ENCODE measurements at regions not wholly inside any gene's neighbourhood (a gene's known extent, or its start where the extent isn't known, plus 50 kb on each side); places are given as distances from the start of the nearest gene placed in this dataset.

- no peak overlapping the region for H3K27ac ChIP-seq
- no peak overlapping the region for H3K4me3 ChIP-seq (ENCODE audit: low read depth, low read length)
- TF ChIP-seq CTCF (IDR thresholded peaks at IDR 0.05), result no peak
- no peaks in the 10 kb centered on the region for H3K36me3 ChIP-seq (ENCODE audit: control insufficient read depth, insufficient read depth, low read length)
- no peak overlapping the region for H3K9ac ChIP-seq
- no peaks in the 10 kb centered on the region for H3K4me1 ChIP-seq
- no peak overlapping the region for H2AFZ ChIP-seq
- no peaks in the 10 kb centered on the region for H3K79me2 ChIP-seq
- no peak overlapping the region for H3K4me2 ChIP-seq (ENCODE audit: low read length)
- H3K27me3 ChIP-seq (ENCODE audit: control insufficient read depth, insufficient read depth, low read length), result no peaks in the 10 kb centered on the region
- no peaks in the 10 kb centered on the region for H3K9me3 ChIP-seq (ENCODE audit: control insufficient read depth, low read length)
Measured at GRCh38 chr2:53473775-53474311, 293.8 kb upstream of the CHAC2 start.

GRCh38 chr2:53473236-53473635, 294.4 kb upstream of the CHAC2 start:
- H3K9me3 ChIP-seq (ENCODE audit: control insufficient read depth, low read length), result no peaks in the 10 kb centered on the region
- no peak for TF ChIP-seq CTCF (IDR thresholded peaks at IDR 0.05)

DNA sequence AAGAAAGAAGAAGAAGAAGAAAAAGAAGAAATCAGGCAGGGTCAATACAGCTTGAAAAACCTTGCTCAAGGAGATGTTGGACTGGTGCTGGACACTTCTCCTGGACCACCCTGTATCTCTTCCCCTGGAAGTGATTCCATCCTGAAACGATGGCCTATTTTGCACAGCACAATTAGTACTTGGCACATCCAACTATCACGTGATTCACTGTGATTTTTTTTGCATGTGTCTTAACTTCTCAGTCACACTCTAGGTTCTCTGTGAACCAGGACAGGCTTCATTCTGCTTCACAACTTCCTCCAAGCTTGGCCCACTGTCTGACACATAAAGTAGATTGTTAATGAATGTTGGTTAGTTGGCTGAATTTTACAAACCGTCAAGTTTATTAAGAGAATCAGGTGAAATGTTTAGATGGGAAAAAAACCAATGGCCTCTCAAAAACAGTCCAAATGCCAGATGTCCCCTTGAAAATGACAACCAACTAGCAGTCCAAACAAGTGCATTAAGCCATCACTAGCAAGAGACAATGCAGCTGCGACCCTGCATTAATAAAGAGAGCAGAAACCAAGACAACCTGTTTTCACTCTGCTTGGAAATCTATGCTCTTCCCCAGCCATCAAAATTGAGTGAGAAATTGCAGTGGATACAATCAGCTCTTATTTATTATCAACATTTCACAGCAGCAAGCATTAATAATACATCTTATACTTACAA, 300.0 kb upstream of the CHAC2 start:
- no peaks in the 10 kb centered on the region for H3K79me2 ChIP-seq
- H3K27me3 ChIP-seq (ENCODE audit: control insufficient read depth, insufficient read depth, low read length), result no peaks in the 10 kb centered on the region
- no peak overlapping the region for H3K4me2 ChIP-seq (ENCODE audit: low read length)
- H3K27ac ChIP-seq, result no peak overlapping the region
- H2AFZ ChIP-seq, result no peak overlapping the region
- H3K9me3 ChIP-seq (ENCODE audit: control insufficient read depth, low read length), result no peaks in the 10 kb centered on the region
- H3K4me3 ChIP-seq (ENCODE audit: low read depth, low read length), result no peak overlapping the region
- no peak overlapping the region for H3K9ac ChIP-seq
- no peaks in the 10 kb centered on the region for H3K36me3 ChIP-seq (ENCODE audit: control insufficient read depth, insufficient read depth, low read length)
- no peak for TF ChIP-seq CTCF (IDR thresholded peaks at IDR 0.05)
- H3K4me1 ChIP-seq, result no peaks in the 10 kb centered on the region

More at GRCh38 chr2:53473236-53473635, 294.4 kb upstream of the CHAC2 start:
- Histone ChIP-seq H3K27ac (no peak overlapping the region), H2AFZ (no peak overlapping the region), H3K79me2 (no peaks in the 10 kb centered on the region), H3K9ac (no peak overlapping the region), H3K4me3 (ENCODE audit: low read depth, low read length) (no peak overlapping the region), H3K36me3 (ENCODE audit: control insufficient read depth, insufficient read depth, low read length) (no peaks in the 10 kb centered on the region), H3K4me1 (no peaks in the 10 kb centered on the region), H3K4me2 (ENCODE audit: low read length) (no peak overlapping the region), H3K27me3 (ENCODE audit: control insufficient read depth, insufficient read depth, low read length) (no peaks in the 10 kb centered on the region)

DNA sequence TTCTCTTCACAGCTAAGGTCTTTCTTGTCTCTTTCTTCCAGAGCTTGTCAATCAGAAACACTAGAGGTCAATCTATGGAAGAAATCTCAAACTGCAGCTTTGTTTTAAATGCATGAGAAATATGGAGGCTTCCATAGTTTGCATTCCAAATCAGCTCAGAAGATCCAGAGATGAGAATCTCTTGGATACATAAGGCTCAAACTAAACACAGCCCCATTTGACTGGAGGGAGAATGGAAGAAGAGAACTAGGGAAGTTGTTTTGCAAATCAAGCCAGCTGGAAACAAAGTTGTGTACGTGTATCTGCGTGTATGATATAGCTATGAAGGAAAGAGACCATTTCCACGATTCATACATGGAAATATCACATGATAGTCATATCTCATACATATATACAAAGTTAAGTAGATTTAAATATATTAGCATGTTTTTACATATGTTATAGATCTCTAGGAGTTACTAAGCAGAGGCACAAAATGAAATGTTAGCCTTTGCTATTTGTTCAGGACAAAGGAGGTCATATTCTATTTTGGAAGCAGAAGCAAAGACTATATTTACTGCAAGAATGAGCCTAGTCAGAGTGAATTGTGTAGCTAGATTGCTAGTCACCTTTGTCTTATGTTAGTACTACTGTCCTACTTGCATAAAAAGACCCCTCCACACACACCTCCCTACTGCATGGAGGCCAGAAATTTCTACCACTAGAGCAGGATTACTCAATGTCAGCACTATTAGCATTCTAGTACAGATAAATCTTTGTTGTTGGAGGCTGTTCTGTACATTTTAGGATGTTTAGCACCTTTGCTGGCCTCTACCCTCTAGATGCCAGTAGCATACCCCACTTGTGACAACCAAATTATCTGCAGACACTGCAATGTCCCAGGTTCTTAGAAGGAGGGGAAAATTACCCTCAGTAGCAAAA, 303.5 kb upstream of the CHAC2 start:
- TF ChIP-seq CTCF (IDR thresholded peaks at IDR 0.05), result no peak
- no peaks in the 10 kb centered on the region for H3K4me1 ChIP-seq

More for the DNA sequence above, 303.5 kb upstream of the CHAC2 start:
- H3K9me3 ChIP-seq (ENCODE audit: control insufficient read depth, low read length), result no peaks in the 10 kb centered on the region
- H3K9ac ChIP-seq, result no peak overlapping the region
- no peaks in the 10 kb centered on the region for H3K27me3 ChIP-seq (ENCODE audit: control insufficient read depth, insufficient read depth, low read length)
- H3K36me3 ChIP-seq (ENCODE audit: control insufficient read depth, insufficient read depth, low read length), result no peaks in the 10 kb centered on the region
- H2AFZ ChIP-seq, result no peak overlapping the region
- H3K79me2 ChIP-seq, result no peaks in the 10 kb centered on the region
- H3K4me2 ChIP-seq (ENCODE audit: low read length), result no peak overlapping the region
- no peak overlapping the region for H3K27ac ChIP-seq
- no peak overlapping the region for H3K4me3 ChIP-seq (ENCODE audit: low read depth, low read length)

All from parathyroid adenoma (tissue), 2 donors.